BLaER1 treated with 17β-estradiol and CSF1 and Interleukin-3, amounts not matched to agents 10 nM and 100 nM (cell line): ENCODE measurements at regions not wholly inside any gene's neighbourhood (a gene's known extent, or its start where the extent isn't known, plus 50 kb on each side); places are given as distances from the start of the nearest gene placed in this dataset.

Source experiments
- H3K27ac ChIP-seq, 11 experiments: shearing (Covaris generic); formaldehyde crosslinking; 2 replicates each; pipeline ENCODE4 v1.8.1; 2022
- H3K27me3 ChIP-seq, 11 experiments: shearing (Covaris generic); formaldehyde crosslinking; 2 replicates each; pipeline ENCODE4 v1.8.1; 2022
- H3K36me3 ChIP-seq, 11 experiments: shearing (Covaris generic); formaldehyde crosslinking; 2 replicates each; pipeline ENCODE4 v1.8.1; 2022
- H3K4me1 ChIP-seq, 10 experiments: shearing (Covaris generic); formaldehyde crosslinking; 2 replicates each; pipeline ENCODE4 v1.8.1; 2022
- H3K4me2 ChIP-seq, 11 experiments: shearing (Covaris generic); formaldehyde crosslinking; 2 replicates each; pipeline ENCODE4 v1.8.1; 2022
- H3K4me3 ChIP-seq, 10 experiments: shearing (Covaris generic); formaldehyde crosslinking; 2 replicates each; pipeline ENCODE4 v1.8.1; 2022
- H3K9ac ChIP-seq, 11 experiments: shearing (Covaris generic); formaldehyde crosslinking; 2 replicates each; pipeline ENCODE4 v1.8.1; 2022
- H3K9me3 ChIP-seq, 11 experiments: shearing (Covaris generic); formaldehyde crosslinking; replicated peaks in 1 of 11; 2 replicates each; pipeline ENCODE4 v1.8.1; 2022
- H4K20me1 ChIP-seq, 11 experiments: shearing (Covaris generic); formaldehyde crosslinking; 2 replicates each; pipeline ENCODE4 v1.8.1; 2022
- Cebpa-rat ChIP-seq, 11 experiments: shearing (Covaris generic); IDR thresholded peaks; 2 replicates each; pipeline ENCODE4 v1.8.1; 2022

DNA sequence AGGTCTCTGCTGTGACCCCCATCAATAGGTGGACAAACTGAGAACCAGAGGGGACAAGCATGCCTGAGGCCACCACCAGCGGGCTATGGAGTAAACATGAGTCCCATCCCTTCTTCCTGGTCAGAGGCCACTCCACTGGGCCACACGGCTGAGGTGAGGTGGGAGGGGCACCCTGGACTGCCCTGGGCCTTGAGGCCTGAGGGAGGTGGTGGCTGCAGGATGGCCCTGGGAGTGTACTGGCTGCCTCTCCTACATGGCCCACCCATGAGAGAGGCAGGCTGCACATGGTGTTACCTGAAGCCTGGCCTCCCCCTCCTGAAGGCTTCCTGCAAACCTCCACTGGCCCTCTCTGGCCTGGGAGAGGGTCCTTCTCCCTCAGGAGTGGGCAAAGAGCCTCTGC lies 222.4 kb downstream of the TUBA3C start:
- Histone ChIP-seq H3K4me2 (no peak overlapping the region), H4K20me1 (no peaks in the 10 kb centered on the region), H3K9ac (no peak overlapping the region), H3K27me3 (no peaks in the 10 kb centered on the region), H3K36me3 (no peaks in the 10 kb centered on the region), H3K27ac (no peak overlapping the region), H3K9me3 (peaks cover 30 to 49% (median 35%) of the 10 kb centered on the region in 11 experiments), H3K4me1 (no peaks in the 10 kb centered on the region; a peak in 1 of 20 replicates), H3K4me3 (no peak overlapping the region)
- TF ChIP-seq Cebpa-rat (IDR thresholded peaks at IDR 0.05), result no peak

DNA sequence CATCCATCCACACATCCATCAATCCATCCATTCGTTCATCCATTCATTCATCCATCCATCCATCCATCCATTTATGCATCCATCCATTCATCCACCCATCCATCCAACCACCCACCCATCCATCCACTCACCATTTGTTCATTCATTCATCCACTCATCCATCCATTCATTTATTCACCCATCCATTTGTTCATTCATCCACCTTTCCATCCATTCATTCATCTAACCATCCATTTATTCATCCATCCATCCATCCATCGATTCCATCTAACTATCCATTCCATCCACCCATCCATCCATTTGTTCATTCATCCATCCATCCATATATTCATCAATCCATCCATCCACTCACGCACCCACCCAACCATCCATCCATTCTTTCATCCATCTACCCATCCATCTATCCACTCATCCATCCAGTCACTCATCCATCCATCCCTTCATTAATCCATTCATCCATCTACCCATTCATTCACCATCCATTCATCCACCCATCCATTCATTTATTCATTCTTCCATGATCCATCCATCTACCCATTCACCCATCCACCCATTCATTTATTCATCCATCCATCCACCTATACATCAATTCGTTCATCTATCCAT lies 225.0 kb downstream of the TUBA3C start:
- Histone ChIP-seq H3K4me2 (no peak overlapping the region), H3K9me3 (peaks cover 30 to 49% (median 35%) of the 10 kb centered on the region in 11 experiments), H3K4me1 (no peaks in the 10 kb centered on the region; a peak in 1 of 20 replicates), H3K36me3 (no peaks in the 10 kb centered on the region), H3K27me3 (no peaks in the 10 kb centered on the region), H3K9ac (no peak overlapping the region), H3K27ac (no peak overlapping the region), H3K4me3 (no peak overlapping the region), H4K20me1 (no peaks in the 10 kb centered on the region)
- no peak for TF ChIP-seq Cebpa-rat (IDR thresholded peaks at IDR 0.05)

DNA sequence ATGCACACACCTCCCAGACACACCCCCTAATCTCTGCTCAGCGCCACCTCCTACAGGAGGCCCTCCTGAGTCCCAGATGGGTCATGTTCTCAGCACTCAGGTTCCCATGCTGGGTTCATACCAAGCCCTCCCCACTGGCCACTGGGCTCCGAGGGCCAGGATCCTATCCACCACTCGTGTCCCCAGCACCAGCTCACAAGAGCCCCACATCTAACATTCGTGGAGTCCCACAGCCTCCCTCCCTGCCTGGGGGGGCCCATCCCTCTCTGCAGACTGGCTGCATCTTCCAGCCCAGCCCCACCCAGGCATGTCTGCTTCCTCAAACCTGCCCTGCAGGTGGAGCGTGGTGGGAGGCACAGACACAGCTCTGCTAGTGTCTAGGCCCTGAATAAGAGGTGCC lies 227.4 kb downstream of the TUBA3C start:
- Histone ChIP-seq H3K4me1 (no peaks in the 10 kb centered on the region; a peak in 1 of 20 replicates), H3K9ac (no peak overlapping the region), H3K4me3 (no peak overlapping the region), H3K4me2 (no peak overlapping the region), H4K20me1 (no peaks in the 10 kb centered on the region), H3K27me3 (no peaks in the 10 kb centered on the region), H3K9me3 (peaks cover 25 to 33% (median 29%) of the 10 kb centered on the region in 11 experiments), H3K36me3 (no peaks in the 10 kb centered on the region), H3K27ac (no peak overlapping the region)
- no peak for TF ChIP-seq Cebpa-rat (IDR thresholded peaks at IDR 0.05)

DNA sequence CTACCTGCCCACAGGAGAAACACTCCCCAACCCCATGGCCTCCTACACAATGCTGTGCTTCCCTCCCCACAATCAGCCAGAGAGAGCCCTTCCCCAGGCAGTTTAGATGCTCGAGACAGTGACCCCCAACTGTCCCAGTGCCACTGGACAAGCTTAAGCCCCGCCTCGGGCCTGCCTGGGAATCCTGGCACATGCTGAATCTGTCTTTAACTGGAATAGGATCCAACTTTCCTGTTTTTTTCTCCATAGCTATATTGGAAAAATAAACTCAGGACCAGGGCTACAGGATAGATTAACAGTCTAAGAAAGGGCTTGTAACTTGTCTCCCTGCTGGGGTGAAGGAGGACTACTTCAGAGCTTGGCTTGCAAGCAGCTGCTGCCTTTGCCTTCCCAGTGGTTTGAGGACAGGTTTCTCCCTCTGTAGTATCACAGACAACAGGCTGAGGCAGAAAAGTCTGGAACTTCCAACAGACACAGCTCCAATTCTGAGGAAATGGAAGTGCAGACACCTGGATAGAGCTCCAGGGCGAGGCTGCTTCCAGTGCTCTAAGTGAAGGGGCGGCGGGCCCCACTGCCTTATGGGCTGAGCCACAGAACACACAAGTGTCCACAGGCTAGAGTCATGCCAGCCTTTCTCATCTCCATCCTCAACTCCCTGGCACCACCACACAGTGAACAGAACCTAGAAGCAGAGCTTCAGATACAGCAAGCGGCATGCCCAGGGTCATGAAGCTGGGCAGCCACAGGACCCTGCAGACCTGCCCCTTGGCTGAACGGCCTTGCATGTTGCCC lies 228.3 kb downstream of the TUBA3C start:
- Histone ChIP-seq H3K27ac (no peak overlapping the region), H3K4me2 (no peak overlapping the region), H3K4me3 (no peak overlapping the region), H3K9ac (no peak overlapping the region), H3K27me3 (no peaks in the 10 kb centered on the region), H3K4me1 (no peaks in the 10 kb centered on the region; a peak in 1 of 20 replicates), H3K36me3 (no peaks in the 10 kb centered on the region), H4K20me1 (no peaks in the 10 kb centered on the region), H3K9me3 (peaks cover 16 to 24% (median 20%) of the 10 kb centered on the region in 11 experiments)
- no peak for TF ChIP-seq Cebpa-rat (IDR thresholded peaks at IDR 0.05)

DNA sequence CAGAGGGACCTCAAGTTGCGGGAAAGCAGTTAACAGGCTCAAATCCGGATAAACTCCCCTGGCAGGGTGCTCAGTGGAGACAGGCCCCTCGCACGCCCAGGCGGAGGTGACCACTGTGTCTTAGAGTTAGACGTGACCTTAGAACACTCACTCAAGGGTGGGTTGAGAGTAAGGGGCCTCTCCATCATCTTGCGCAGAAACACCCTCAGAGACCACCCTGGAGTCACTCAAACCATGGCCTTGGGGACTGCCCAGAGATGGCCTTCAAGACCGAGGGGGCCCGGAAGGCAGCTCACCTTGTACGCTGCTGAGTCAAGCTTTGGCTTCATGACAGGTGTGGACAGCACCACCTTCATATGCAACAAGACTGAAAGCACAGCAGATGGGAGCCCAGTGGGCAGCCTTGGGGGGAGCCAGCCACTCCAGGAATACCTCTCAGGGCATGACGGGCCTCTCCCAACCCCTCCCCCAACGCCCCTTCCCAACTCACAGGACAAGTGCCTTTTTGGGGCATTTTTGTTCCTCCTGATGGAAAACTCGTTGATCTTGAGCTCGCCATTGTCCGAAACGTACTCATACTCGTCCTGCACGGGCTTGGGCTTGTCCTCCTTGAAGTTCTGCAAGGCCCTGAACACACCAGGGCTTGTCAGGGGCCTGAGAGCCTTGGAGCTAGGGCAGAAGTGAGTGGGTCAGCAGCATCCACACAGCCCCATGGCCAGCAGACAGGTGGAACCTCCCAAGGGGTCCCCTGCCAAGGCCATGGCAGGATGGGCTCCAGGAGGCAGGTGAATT lies 229.2 kb downstream of the TUBA3C start:
- Histone ChIP-seq H4K20me1 (no peaks in the 10 kb centered on the region), H3K36me3 (no peaks in the 10 kb centered on the region), H3K9me3 (peaks cover 7 to 15% (median 11%) of the 10 kb centered on the region in 11 experiments; a peak in 21 of 22 replicates), H3K27ac (no peak overlapping the region), H3K4me3 (no peak overlapping the region), H3K9ac (no peak overlapping the region), H3K4me1 (no peaks in the 10 kb centered on the region; a peak in 1 of 20 replicates), H3K4me2 (no peak overlapping the region), H3K27me3 (no peaks in the 10 kb centered on the region)
- no peak for TF ChIP-seq Cebpa-rat (IDR thresholded peaks at IDR 0.05)

DNA sequence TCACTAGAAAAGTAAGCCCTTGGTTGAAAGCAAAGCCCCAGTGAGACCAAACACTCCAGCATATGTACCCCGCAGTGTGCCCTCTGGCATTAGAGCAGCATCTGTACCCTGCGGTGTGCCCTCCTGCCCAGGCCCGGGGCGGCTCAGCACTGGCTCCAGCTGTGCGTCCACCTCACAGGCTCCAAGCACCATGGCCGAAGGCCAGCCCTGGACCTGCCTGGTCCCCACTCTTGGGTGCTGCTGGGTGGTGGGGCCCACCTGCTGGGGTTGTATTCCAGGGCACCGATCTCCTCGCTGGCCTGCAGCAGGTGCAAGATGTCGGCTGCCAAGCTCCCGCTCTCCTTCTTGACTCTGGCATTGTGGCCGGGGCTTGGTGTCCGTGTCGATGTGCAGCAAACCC lies 230.2 kb downstream of the TUBA3C start:
- TF ChIP-seq Cebpa-rat (IDR thresholded peaks at IDR 0.05), result no peak
- Histone ChIP-seq H3K9ac (no peak overlapping the region), H3K36me3 (no peaks in the 10 kb centered on the region), H3K9me3 (peaks cover 0 to 5% (median under 1%) of the 10 kb centered on the region in 11 experiments; a peak in 5 of 22 replicates), H3K4me3 (no peak overlapping the region), H4K20me1 (no peaks in the 10 kb centered on the region), H3K27ac (no peak overlapping the region), H3K4me2 (no peak overlapping the region), H3K4me1 (no peaks in the 10 kb centered on the region; a peak in 1 of 20 replicates), H3K27me3 (no peaks in the 10 kb centered on the region)

DNA sequence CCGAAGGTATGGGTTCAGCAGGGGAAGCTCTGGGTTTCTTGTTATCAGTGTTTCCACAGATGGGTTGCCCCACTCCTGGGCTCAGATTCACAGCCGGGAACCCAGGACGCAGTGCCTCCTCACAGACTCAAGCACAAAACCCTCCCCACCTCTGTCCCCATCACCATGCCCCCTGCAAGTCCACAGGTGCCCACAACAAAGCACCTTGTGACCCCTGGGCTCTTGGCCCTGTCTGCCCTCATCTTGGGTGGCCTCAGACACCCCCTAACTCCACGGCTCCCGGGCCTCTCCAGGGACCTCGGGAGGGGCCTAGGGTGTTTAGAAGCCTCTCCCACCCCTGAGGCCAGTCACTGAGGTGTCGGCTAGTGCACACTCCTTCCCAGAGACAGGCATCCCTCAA lies 231.7 kb downstream of the TUBA3C start:
- H4K20me1 ChIP-seq, result no peaks in the 10 kb centered on the region
- H3K4me1 ChIP-seq, result no peaks in the 10 kb centered on the region; a peak in 1 of 20 replicates
- no peak overlapping the region for H3K4me2 ChIP-seq
- no peaks in the 10 kb centered on the region for H3K27me3 ChIP-seq
- no peaks in the 10 kb centered on the region for H3K9me3 ChIP-seq
- H3K36me3 ChIP-seq, result no peaks in the 10 kb centered on the region
- no peak overlapping the region for H3K9ac ChIP-seq
- no peak overlapping the region for H3K27ac ChIP-seq
- no peak overlapping the region for H3K4me3 ChIP-seq
- TF ChIP-seq Cebpa-rat (IDR thresholded peaks at IDR 0.05), result no peak

DNA sequence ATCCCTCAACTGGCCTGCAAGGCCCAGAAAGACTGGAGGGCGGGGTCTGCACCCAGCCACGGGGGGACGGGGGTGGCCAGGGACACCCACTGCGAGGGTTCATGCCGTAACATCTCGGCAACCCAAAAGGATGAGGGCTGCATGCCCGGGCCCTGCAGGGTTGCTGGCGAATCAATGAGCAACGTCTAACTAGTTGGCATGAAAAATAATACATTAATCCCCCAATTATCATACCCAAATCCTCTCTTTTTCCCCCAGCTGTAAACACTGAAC lies 232.2 kb downstream of the TUBA3C start:
- H3K9me3 ChIP-seq, result no peaks in the 10 kb centered on the region
- no peaks in the 10 kb centered on the region for H4K20me1 ChIP-seq
- H3K4me2 ChIP-seq, result no peak overlapping the region
- H3K36me3 ChIP-seq, result no peaks in the 10 kb centered on the region
- no peak for TF ChIP-seq Cebpa-rat (IDR thresholded peaks at IDR 0.05)
- H3K9ac ChIP-seq, result no peak overlapping the region
- H3K4me1 ChIP-seq, result no peaks in the 10 kb centered on the region; a peak in 1 of 20 replicates
- no peaks in the 10 kb centered on the region for H3K27me3 ChIP-seq
- no peak overlapping the region for H3K4me3 ChIP-seq
- H3K27ac ChIP-seq, result no peak overlapping the region

DNA sequence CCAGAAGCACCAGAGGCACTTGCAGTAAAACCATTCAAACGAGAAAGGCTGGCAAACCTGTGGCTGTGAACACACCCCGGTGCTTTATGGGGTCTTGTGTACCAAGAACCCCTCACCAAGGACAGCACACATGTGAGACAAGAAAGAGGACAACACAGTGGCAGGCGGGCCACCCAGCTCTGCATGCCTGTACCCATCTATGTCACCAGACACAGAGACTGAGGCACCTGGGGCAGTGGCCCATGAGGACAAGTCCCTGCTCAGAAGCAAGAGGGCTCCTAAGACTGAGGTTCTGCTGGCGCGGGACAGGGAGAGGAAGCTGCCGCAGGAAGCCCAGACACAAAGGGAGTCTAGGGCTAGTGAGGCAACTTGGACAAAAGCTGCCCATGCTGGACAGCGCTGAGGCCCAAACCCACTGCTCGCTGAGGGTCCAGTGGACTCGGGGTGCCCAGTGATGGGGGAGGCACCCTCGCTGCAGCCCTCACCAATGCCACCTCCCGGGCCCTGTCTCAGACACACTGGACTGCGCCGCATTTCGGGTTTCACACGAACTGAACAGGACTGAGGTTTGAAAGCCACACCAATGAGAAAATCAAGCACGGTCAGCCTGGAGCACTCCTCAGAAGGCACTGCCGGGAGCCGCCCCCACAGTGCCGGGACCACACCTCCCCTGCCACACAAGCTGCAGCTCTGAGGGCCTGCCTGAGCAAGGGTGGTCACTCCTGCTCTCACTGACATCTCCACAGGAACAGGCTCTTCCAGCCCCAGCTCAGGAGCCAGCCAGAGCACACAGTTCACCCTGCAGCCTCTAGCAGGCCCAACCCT lies 232.7 kb downstream of the TUBA3C start:
- no peak overlapping the region for H3K4me3 ChIP-seq

More for the DNA sequence above, 232.7 kb downstream of the TUBA3C start:
- Histone ChIP-seq H3K36me3 (no peaks in the 10 kb centered on the region), H4K20me1 (no peaks in the 10 kb centered on the region), H3K27me3 (no peaks in the 10 kb centered on the region), H3K9me3 (no peaks in the 10 kb centered on the region), H3K27ac (no peak overlapping the region), H3K4me1 (no peaks in the 10 kb centered on the region), H3K4me2 (no peak overlapping the region), H3K9ac (no peak overlapping the region)
- TF ChIP-seq Cebpa-rat (IDR thresholded peaks at IDR 0.05), result no peak
